ENCODE measurements at regions not wholly inside any gene's neighbourhood (a gene's known extent, or its start where the extent isn't known, plus 50 kb on each side); places are given as distances from the start of the nearest gene placed in this dataset.
"Not testable (repeated sequence)": the region's sequence is repeated elsewhere in the genome, so short reads cannot be mapped to it uniquely, and the experiment has no call there.

- no peak for DNase-seq (ENCODE audit: low spot score)
- TF ChIP-seq CTCF (IDR thresholded peaks at IDR 0.05; ENCODE audit: extremely low read depth, insufficient read depth, missing control alignments): no peak
- in situ Hi-C loops (cut with MboI; ENCODE audit: low pct_unique_long_range_greater_than_20kb, low sequenced_read_pairs, unreplicated experiment): no loop called here
These were observed 93.7 kb downstream of the FZD1 start for GRCh38 chr7:91357901-91358300.

DNA sequence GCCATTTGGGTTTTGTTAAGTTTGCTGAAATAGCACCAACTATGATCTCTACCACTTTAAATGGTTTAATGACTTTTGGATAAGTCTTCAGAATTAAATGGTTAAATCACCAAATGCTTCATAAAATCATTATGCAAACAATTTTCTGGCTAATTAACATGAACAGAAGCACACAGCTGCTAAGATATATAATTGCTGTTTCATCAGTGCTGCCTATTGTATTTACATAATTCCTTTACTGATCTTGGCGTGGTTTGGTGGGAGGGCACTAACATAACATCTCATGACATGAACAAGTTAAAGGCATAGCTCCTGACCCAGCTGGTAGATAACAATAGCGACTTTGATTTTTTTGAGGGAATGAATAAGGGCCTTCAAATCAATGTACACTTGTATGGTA, 94.1 kb downstream of the FZD1 start:
- TF ChIP-seq CTCF (IDR thresholded peaks at IDR 0.05; ENCODE audit: extremely low read depth, insufficient read depth, missing control alignments): no peak
- in situ Hi-C loops (cut with MboI; ENCODE audit: low pct_unique_long_range_greater_than_20kb, low sequenced_read_pairs, unreplicated experiment): no loop called here
- DNase-seq (ENCODE audit: low spot score): no peak

DNA sequence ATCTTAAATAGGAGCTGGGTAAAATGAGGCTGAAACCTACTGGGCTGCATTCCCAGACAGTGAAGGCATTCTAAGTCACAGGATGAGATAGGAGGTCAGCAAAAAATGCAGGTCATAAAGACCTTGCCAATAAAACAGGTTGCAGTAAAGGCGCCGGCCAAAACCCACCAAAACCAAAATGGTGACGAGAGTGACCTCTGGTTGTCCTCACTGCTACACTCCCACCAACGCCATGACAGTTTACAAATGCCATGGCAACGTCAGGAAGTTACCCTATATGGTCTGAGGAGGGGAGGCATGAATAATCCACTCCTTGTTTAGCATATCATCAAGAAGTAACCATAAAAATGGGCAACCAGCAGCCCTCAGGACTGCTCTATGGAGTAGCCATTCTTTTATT, 100.9 kb downstream of the FZD1 start:
- DNase-seq (ENCODE audit: low spot score); in situ Hi-C loops (cut with MboI; ENCODE audit: low pct_unique_long_range_greater_than_20kb, low sequenced_read_pairs, unreplicated experiment): not testable (repeated sequence)

GRCh38 chr7:91366091-91366490, 101.9 kb downstream of the FZD1 start:
- in situ Hi-C loops (cut with MboI; ENCODE audit: low pct_unique_long_range_greater_than_20kb, low sequenced_read_pairs, unreplicated experiment): no loop called here
- no peak for TF ChIP-seq CTCF (IDR thresholded peaks at IDR 0.05; ENCODE audit: extremely low read depth, insufficient read depth, missing control alignments)
- no peak for DNase-seq (ENCODE audit: low spot score)

DNA sequence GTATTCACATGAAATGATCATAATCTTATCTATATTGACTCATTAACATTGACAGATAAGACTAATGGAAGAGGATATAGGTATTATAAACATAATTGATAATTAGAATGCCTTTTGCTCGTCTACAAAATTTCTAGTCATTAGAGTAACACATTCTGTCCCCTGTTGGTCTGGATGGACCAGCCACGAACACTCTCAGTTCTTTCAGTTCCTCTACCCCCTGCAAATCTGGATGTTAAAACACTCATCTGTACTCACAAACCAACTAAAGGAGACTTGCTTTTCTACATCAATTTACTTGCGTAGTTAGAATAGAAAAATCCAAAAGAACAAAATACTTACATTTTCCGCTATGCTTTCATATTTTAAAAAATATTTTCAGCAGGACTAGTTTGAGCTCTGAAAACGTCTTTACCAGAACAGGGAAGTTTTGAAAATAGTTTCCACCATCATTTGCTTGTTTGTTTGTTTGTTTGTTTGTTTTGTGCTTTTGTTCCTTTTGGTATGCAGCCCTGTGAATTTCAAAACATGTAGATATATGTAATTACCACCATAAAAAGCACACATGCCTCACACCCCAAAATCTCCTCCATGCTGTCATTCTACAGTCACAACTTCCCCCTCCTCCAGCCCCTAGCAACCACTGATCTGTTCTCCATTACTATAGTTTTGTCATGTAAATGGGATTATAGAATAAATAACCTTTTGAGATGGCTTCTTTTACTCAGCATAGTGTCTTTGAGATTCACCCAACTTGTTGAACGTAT, 103.8 kb downstream of the FZD1 start:
- no peak for TF ChIP-seq CTCF (IDR thresholded peaks at IDR 0.05; ENCODE audit: extremely low read depth, insufficient read depth, missing control alignments)
- in situ Hi-C loops (cut with MboI; ENCODE audit: low pct_unique_long_range_greater_than_20kb, low sequenced_read_pairs, unreplicated experiment): no loop called here

GRCh38 chr7:91372323-91372722, 108.1 kb downstream of the FZD1 start:
- no peak for TF ChIP-seq CTCF (IDR thresholded peaks at IDR 0.05; ENCODE audit: extremely low read depth, insufficient read depth, missing control alignments)
- in situ Hi-C loops (cut with MboI; ENCODE audit: low pct_unique_long_range_greater_than_20kb, low sequenced_read_pairs, unreplicated experiment): no loop called here
- DNase-seq (ENCODE audit: low spot score): no peak

More for the DNA sequence above, 103.8 kb downstream of the FZD1 start:
- DNase-seq (ENCODE audit: low spot score): no peak

DNA sequence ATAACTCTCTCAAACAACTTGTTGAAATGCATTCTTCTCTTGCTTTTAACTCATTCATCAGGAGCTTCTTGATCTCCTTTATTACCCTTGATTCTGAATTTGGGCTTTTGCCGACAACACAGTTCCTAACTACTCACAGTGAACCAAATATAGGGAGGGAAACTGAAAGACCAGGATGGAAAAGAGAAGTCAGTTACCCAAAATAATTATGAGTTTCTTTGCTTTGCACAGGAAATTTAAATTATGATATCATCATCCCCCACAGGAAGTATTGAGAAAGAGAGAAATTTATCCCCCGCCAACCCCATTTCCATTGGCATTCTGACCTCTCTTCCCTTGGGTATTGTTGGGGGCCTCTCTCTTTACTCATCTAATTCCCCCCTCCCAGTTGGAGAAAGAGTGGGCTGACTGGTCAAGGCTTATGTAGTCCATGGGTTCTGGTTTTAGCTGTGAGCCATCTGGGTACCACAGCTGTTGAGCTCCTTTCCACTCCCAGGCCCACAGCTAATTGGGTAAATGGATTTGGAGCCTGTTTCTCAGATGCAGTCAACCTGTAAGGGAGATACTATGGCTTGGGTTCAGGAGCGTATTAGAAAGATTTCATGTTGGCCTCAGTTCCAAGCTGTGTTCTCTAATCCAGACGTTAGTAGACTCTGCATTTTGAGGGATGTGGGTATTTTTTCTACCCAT, 109.0 kb downstream of the FZD1 start:
- in situ Hi-C loops (cut with MboI; ENCODE audit: low pct_unique_long_range_greater_than_20kb, low sequenced_read_pairs, unreplicated experiment): no loop called here
- DNase-seq (ENCODE audit: low spot score): no peak
- no peak for TF ChIP-seq CTCF (IDR thresholded peaks at IDR 0.05; ENCODE audit: extremely low read depth, insufficient read depth, missing control alignments)
